Endothelial cell of umbilical vein (primary cell): ENCODE measurements at regions not wholly inside any gene's neighbourhood (a gene's known extent, or its start where the extent isn't known, plus 50 kb on each side); places are given as distances from the start of the nearest gene placed in this dataset.

Experiments used
- CTCF ChIP-seq, 2 donors: IDR thresholded peaks; 1 replicate in 1 of 2; 2 replicates in 1 of 2; pipeline ENCODE4 v1.5.1; 2011; ENCODE audit warnings: low read length in 2 of 2, mild to moderate bottlenecking in 2 of 2, moderate library complexity in 2 of 2, control low read depth in 1 of 2, inconsistent platforms in 1 of 2, low read depth in 1 of 2; ENCODE audit not compliant: insufficient read depth in 1 of 2; ENCODE audit errors: extremely low read depth in 1 of 2
- EZH2 ChIP-seq: IDR thresholded peaks from 2 replicates; pipeline ENCODE4 v1.6.1; 2012; ENCODE audit warnings: borderline replicate concordance, low read depth, mild to moderate bottlenecking, moderate library complexity, low read length, inconsistent platforms; ENCODE audit not compliant: severe bottlenecking
- FOS ChIP-seq: IDR thresholded peaks from 2 replicates; pipeline ENCODE4 v1.6.1; 2011; ENCODE audit warnings: mild to moderate bottlenecking, low read length, moderate library complexity, borderline replicate concordance; ENCODE audit not compliant: insufficient read depth
- GATA2 ChIP-seq: IDR thresholded peaks from 2 replicates; pipeline ENCODE4 v1.7.0; 2011; ENCODE audit warnings: low read depth, mild to moderate bottlenecking, moderate library complexity, mixed read lengths, low read length; ENCODE audit not compliant: insufficient read length, insufficient read depth
- POLR2A ChIP-seq: IDR thresholded peaks from 2 replicates; pipeline ENCODE4 v1.6.1; 2012; ENCODE audit warnings: low read depth, mild to moderate bottlenecking, control low read depth, low read length
- POLR2AphosphoS5 ChIP-seq: IDR thresholded peaks from 2 replicates; pipeline ENCODE4 v1.6.1; 2012; ENCODE audit warnings: low read depth, mild to moderate bottlenecking, control low read depth, low read length, moderate library complexity; ENCODE audit not compliant: insufficient read depth

GRCh38 chr11:15630896-15631295, 516.2 kb downstream of the INSC start:
- TF ChIP-seq CTCF (IDR thresholded peaks at IDR 0.05; ENCODE audit: extremely low read depth in 1 of 2, insufficient read depth in 1 of 2, low read depth in 1 of 2, low read length in 2 of 2) (no peak), POLR2AphosphoS5 (no peak), FOS (no peak), POLR2A (no peak), EZH2 (no peak), GATA2 (no peak)
